Keratinocyte (primary cell): ENCODE measurements at regions not wholly inside any gene's neighbourhood (a gene's known extent, or its start where the extent isn't known, plus 50 kb on each side); places are given as distances from the start of the nearest gene placed in this dataset.

Experiments
- DNase-seq: peaks from one replicate; pipeline ENCODE4 v3.0.0-alpha.2; 2011; ENCODE audit warnings: low read depth, missing footprints, low spot score
- FAIRE-seq: peaks from 2 replicates; lab custom pipeline; 2011; peaks lifted over from hg19 to GRCh38; lab: Jason Lieb, UNC
- H2AFZ ChIP-seq: 2 replicates; pipeline ENCODE4 v1.6.0; 2012; ENCODE audit warnings: low read length, control low read depth, inconsistent platforms; ENCODE audit not compliant: control insufficient read depth
- H3K27ac ChIP-seq: 2 replicates; pipeline ENCODE4 v1.5.1; 2011; ENCODE audit warnings: low read length; ENCODE audit not compliant: control insufficient read depth, insufficient read depth
- H3K27me3 ChIP-seq: 3 replicates; pipeline ENCODE4 v1.6.0; 2011; ENCODE audit warnings: low read length; ENCODE audit not compliant: control insufficient read depth, insufficient read depth; ENCODE audit errors: extremely low read depth
- H3K36me3 ChIP-seq, 2 experiments: 2 replicates in 1 of 2; 3 replicates in 1 of 2; pipeline ENCODE4 v1.5.1; 2011; ENCODE audit warnings: low read length in 2 of 2, mild to moderate bottlenecking in 1 of 2; ENCODE audit not compliant: control insufficient read depth in 2 of 2, insufficient read depth in 2 of 2; ENCODE audit errors: extremely low read depth in 1 of 2
- H3K4me1 ChIP-seq: 3 replicates; pipeline ENCODE4 v1.5.1; 2011; ENCODE audit warnings: low read length; ENCODE audit not compliant: control insufficient read depth, insufficient read depth; ENCODE audit errors: extremely low read depth
- H3K4me2 ChIP-seq: 3 replicates; pipeline ENCODE4 v1.6.0; 2011; ENCODE audit warnings: low read depth, low read length; ENCODE audit not compliant: control insufficient read depth, insufficient read depth; ENCODE audit errors: extremely low read depth
- H3K4me3 ChIP-seq, 3 experiments: fragments of 200-600 bp in 1 of 3; sonication (generic) in 1 of 3; 2 replicates in 2 of 3; 3 replicates in 1 of 3; pipeline ENCODE4 v1.5.1; 2011 to 2016; ENCODE audit warnings: low read length in 3 of 3, mild to moderate bottlenecking in 3 of 3, control low read depth in 2 of 3, inconsistent platforms in 1 of 3, low read depth in 1 of 3, mixed read lengths in 1 of 3, mixed run types in 1 of 3, moderate library complexity in 1 of 3; ENCODE audit not compliant: control insufficient read depth in 2 of 3, insufficient read depth in 2 of 3; ENCODE audit errors: extremely low read depth in 1 of 3
- H3K79me2 ChIP-seq: 2 replicates; pipeline ENCODE4 v1.6.0; 2012; ENCODE audit warnings: low read length; ENCODE audit not compliant: control insufficient read depth, insufficient read depth
- H3K9ac ChIP-seq: 3 replicates; pipeline ENCODE4 v1.6.0; 2011; ENCODE audit warnings: low read length; ENCODE audit not compliant: control insufficient read depth, insufficient read depth; ENCODE audit errors: extremely low read depth
- H3K9me1 ChIP-seq: 3 replicates; pipeline ENCODE4 v1.6.0; 2011; ENCODE audit warnings: low read length; ENCODE audit not compliant: control insufficient read depth, insufficient read depth; ENCODE audit errors: extremely low read depth
- H3K9me3 ChIP-seq: 2 replicates; pipeline ENCODE4 v1.5.1; 2012; ENCODE audit warnings: low read depth, low read length; ENCODE audit not compliant: control insufficient read depth
- H4K20me1 ChIP-seq: 3 replicates; pipeline ENCODE4 v1.6.0; 2011; ENCODE audit warnings: low read length; ENCODE audit not compliant: control insufficient read depth, insufficient read depth; ENCODE audit errors: extremely low read depth
- EZH2 ChIP-seq: IDR thresholded peaks from one replicate; pipeline ENCODE4 v1.6.1; 2012; ENCODE audit warnings: inconsistent platforms, mild to moderate bottlenecking, low read length, moderate library complexity
- dilution Hi-C: fragments of 300-500 bp; cut with MboI; formaldehyde crosslinking; loops from one replicate; pipeline ENCODE4 v1.7.0; 2020; ENCODE audit warnings: low sequenced_read_pairs; ENCODE audit not compliant: extremely low pct_ligation_motif_present
- TF ChIP-seq, protein P1 (sequence below), 3 experiments: IDR thresholded peaks in 1 of 3; conservative IDR thresholded peaks in 1 of 3; optimal IDR thresholded peaks in 1 of 3; 2 replicates in 2 of 3; 3 replicates in 1 of 3; pipeline versions ENCODE3 to v1.5.1; 2011; ENCODE audit warnings: low read length in 3 of 3, mild to moderate bottlenecking in 3 of 3, moderate library complexity in 2 of 3, control low read depth in 1 of 3, inconsistent platforms in 1 of 3; ENCODE audit not compliant: insufficient read depth in 2 of 3; ENCODE audit errors: extremely low read depth in 1 of 3

DNA sequence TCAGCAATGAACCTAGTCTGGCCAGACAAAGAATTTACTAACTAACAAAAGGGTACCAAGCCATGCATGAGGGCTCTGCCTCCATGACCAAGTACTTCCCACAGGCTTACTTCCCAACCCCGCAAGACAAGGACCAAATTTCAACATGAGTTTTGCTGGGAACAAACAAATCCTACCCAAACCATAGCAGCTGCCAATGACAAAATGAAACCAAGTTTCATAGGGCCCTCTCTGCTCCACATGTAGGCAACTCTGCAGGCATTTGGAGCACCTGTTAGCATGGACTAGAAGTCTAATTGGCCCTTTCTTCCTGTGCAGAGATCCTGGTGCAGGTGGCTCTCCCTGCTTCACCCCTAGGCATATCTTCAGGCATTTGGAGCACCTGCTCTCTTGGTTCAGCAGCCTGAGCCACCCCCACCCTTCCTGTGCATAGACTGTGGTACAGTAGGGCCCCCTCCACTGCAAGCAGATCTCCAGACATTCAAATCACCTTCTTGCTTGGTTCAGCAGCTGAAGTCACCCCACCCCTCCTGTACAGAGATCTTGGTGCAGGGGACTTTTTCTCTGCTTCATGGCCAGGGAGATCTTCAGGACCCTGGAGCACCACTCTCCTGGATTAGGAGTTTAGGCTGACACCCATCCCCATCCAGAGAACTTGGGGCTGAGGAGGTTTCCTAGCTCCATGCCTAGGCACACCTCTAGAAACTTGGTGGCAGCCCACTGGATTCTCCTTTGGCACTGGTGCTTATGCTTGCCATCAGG is 308.7 kb downstream of the RPAP3 start:
- H4K20me1 ChIP-seq, result no peaks in the 10 kb centered on the region
- no peaks in the 10 kb centered on the region for H3K9me3 ChIP-seq
- no peak overlapping the region for H3K4me2 ChIP-seq
- H3K9me1 ChIP-seq, result no peaks in the 10 kb centered on the region
- FAIRE-seq, result peak; percentile 57
- no peaks in the 10 kb centered on the region for H3K36me3 ChIP-seq
- H3K27ac ChIP-seq, result no peak overlapping the region
- TF ChIP-seq, protein P1, sequence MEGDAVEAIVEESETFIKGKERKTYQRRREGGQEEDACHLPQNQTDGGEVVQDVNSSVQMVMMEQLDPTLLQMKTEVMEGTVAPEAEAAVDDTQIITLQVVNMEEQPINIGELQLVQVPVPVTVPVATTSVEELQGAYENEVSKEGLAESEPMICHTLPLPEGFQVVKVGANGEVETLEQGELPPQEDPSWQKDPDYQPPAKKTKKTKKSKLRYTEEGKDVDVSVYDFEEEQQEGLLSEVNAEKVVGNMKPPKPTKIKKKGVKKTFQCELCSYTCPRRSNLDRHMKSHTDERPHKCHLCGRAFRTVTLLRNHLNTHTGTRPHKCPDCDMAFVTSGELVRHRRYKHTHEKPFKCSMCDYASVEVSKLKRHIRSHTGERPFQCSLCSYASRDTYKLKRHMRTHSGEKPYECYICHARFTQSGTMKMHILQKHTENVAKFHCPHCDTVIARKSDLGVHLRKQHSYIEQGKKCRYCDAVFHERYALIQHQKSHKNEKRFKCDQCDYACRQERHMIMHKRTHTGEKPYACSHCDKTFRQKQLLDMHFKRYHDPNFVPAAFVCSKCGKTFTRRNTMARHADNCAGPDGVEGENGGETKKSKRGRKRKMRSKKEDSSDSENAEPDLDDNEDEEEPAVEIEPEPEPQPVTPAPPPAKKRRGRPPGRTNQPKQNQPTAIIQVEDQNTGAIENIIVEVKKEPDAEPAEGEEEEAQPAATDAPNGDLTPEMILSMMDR (optimal IDR thresholded peaks at IDR 0.05 in 1 of 3, IDR thresholded peaks at IDR 0.05 in 1 of 3, conservative IDR thresholded peaks at IDR 0.05 in 1 of 3; ENCODE audit: extremely low read depth in 1 of 3, insufficient read depth in 2 of 3, low read length in 3 of 3), result no peak
- H3K79me2 ChIP-seq, result no peaks in the 10 kb centered on the region
- no peak overlapping the region for H3K9ac ChIP-seq
- H3K27me3 ChIP-seq, result no peaks in the 10 kb centered on the region
- dilution Hi-C loops, result no loop called here
- no peak overlapping the region for H3K4me3 ChIP-seq
- H3K4me1 ChIP-seq, result peaks cover 17% of the 10 kb centered on the region
- H2AFZ ChIP-seq, result no peak overlapping the region
- no peak for DNase-seq

- Histone ChIP-seq H3K9me1 (no peaks in the 10 kb centered on the region), H3K4me3 (no peak overlapping the region), H3K4me1 (peaks cover 17% of the 10 kb centered on the region), H3K4me2 (no peak overlapping the region), H2AFZ (no peak overlapping the region), H3K79me2 (no peaks in the 10 kb centered on the region), H3K27me3 (no peaks in the 10 kb centered on the region), H3K27ac (no peak overlapping the region), H3K36me3 (no peaks in the 10 kb centered on the region), H4K20me1 (no peaks in the 10 kb centered on the region), H3K9ac (no peak overlapping the region), H3K9me3 (no peaks in the 10 kb centered on the region)
- dilution Hi-C loops, result no loop called here
- TF ChIP-seq EZH2, result no peak
- TF ChIP-seq, protein P1 (optimal IDR thresholded peaks at IDR 0.05 in 1 of 3, IDR thresholded peaks at IDR 0.05 in 1 of 3, conservative IDR thresholded peaks at IDR 0.05 in 1 of 3; ENCODE audit: extremely low read depth in 1 of 3, insufficient read depth in 2 of 3, low read length in 3 of 3), result no peak
- FAIRE-seq (no peak), DNase-seq (no peak)
Observed at GRCh38 chr12:47394070-47394469, 311.8 kb downstream of the RPAP3 start.
